Lower leg skin (tissue), 3 donors: ENCODE measurements at regions not wholly inside any gene's neighbourhood (a gene's known extent, or its start where the extent isn't known, plus 50 kb on each side); places are given as distances from the start of the nearest gene placed in this dataset.
"Not testable (repeated sequence)": the region's sequence is repeated elsewhere in the genome, so short reads cannot be mapped to it uniquely, and the experiment has no call there.

Experiments used
- CTCF ChIP-seq, 3 donors: fragments of 450-650 bp; IDR thresholded peaks; one replicate each; pipeline ENCODE4 v1.5.1; 2016; ENCODE audit warnings: antibody characterized with exemption in 3 of 3, mild to moderate bottlenecking in 3 of 3, moderate library complexity in 2 of 3
- POLR2A ChIP-seq, 2 donors: fragments of 450-650 bp; IDR thresholded peaks; one replicate each; pipeline ENCODE4 v1.6.1; 2016 to 2017; ENCODE audit warnings: antibody characterized with exemption in 2 of 2, mild to moderate bottlenecking in 1 of 2, moderate library complexity in 1 of 2

DNA sequence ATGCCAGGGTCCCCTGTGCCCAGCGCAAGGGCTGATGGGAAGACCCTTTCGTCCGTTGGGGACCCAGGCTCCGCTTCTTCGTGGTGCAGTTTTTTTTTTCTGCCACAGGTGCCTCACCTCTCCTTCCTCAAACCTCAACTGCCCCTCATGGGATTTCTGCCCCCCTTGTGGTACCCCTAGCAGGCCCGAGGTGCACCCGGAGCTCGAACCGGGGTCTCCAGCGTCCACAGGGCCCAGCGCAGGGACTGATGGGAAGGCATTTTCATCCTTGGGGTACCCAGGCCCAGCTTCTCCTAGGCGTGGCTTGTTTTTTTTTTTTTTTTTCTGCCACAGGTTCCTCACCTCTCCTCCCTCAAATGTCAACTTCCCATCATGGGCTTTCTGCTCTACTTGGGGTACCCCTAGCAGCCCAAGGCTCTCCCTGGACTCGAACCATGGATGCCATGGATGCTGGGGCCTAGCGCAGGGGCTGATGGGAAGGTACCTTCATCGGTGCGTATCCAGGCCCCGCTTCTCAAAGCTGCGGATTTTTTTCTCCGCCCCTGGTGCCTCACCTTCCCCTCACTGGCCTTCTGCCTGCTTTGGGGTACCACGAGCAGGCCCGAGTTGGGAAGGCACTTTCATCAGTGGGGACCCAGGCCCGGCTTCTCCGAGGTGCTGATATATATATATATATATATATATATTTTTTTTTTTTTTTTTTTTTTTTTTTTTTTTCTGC is 531.6 kb downstream of the CWH43 start:
- TF ChIP-seq CTCF, POLR2A (IDR thresholded peaks at IDR 0.05): not testable (repeated sequence)
